ENCODE measurements at regions not wholly inside any gene's neighbourhood (a gene's known extent, or its start where the extent isn't known, plus 50 kb on each side); places are given as distances from the start of the nearest gene placed in this dataset.

- no peak for DNase-seq (ENCODE audit: low spot score)
- in situ Hi-C loops (cut with MboI; ENCODE audit: low sequenced_read_pairs, unreplicated experiment), result no loop called here
- TF ChIP-seq CTCF (IDR thresholded peaks at IDR 0.05; ENCODE audit: borderline replicate concordance, control extremely low read depth, extremely low read depth, insufficient read depth, missing control alignments), result no peak
These were observed 249.3 kb downstream of the CYP26B1 start for GRCh38 chr2:71898375-71898774.

- in situ Hi-C loops (cut with MboI; ENCODE audit: low sequenced_read_pairs, unreplicated experiment), result no loop called here
- no peak for TF ChIP-seq CTCF (IDR thresholded peaks at IDR 0.05; ENCODE audit: borderline replicate concordance, control extremely low read depth, extremely low read depth, insufficient read depth, missing control alignments)
- peak; percentile 21 for DNase-seq (ENCODE audit: low spot score)
These were observed 249.8 kb downstream of the CYP26B1 start for GRCh38 chr2:71897836-71898235.

GRCh38 chr2:71897137-71897480 is 250.6 kb downstream of the CYP26B1 start:
- DNase-seq (ENCODE audit: low spot score), result peak; percentile 16
- in situ Hi-C loops (cut with MboI; ENCODE audit: low sequenced_read_pairs, unreplicated experiment), result no loop called here
- TF ChIP-seq CTCF (IDR thresholded peaks at IDR 0.05; ENCODE audit: borderline replicate concordance, control extremely low read depth, extremely low read depth, insufficient read depth, missing control alignments), result no peak

GRCh38 chr2:71896385-71897136 is 251.1 kb downstream of the CYP26B1 start:
- peak; percentile 15 for DNase-seq (ENCODE audit: low spot score)
- in situ Hi-C loops (cut with MboI; ENCODE audit: low sequenced_read_pairs, unreplicated experiment), result no loop called here
- no peak for TF ChIP-seq CTCF (IDR thresholded peaks at IDR 0.05; ENCODE audit: borderline replicate concordance, control extremely low read depth, extremely low read depth, insufficient read depth, missing control alignments)

GRCh38 chr2:71895320-71896161 is 252.1 kb downstream of the CYP26B1 start:
- peak; percentile 12 for DNase-seq (ENCODE audit: low spot score)
- in situ Hi-C loops (cut with MboI; ENCODE audit: low sequenced_read_pairs, unreplicated experiment), result no loop called here
- no peak for TF ChIP-seq CTCF (IDR thresholded peaks at IDR 0.05; ENCODE audit: borderline replicate concordance, control extremely low read depth, extremely low read depth, insufficient read depth, missing control alignments)

GRCh38 chr2:71894261-71894660 is 253.4 kb downstream of the CYP26B1 start:
- in situ Hi-C loops (cut with MboI; ENCODE audit: low sequenced_read_pairs, unreplicated experiment), result no loop called here
- DNase-seq (ENCODE audit: low spot score), result peak; percentile 10
- no peak for TF ChIP-seq CTCF (IDR thresholded peaks at IDR 0.05; ENCODE audit: borderline replicate concordance, control extremely low read depth, extremely low read depth, insufficient read depth, missing control alignments)

Measured in GM13976 (cell line).